ENCODE measurements at regions not wholly inside any gene's neighbourhood (a gene's known extent, or its start where the extent isn't known, plus 50 kb on each side); places are given as distances from the start of the nearest gene placed in this dataset.

GRCh38 chr5:148932355-148932935 lies 106.0 kb downstream of the ADRB2 start:
- peaks cover 6% of the 10 kb centered on the region for H3F3A ChIP-seq (ENCODE audit: insufficient read depth)
- no peaks in the 10 kb centered on the region for H4K20me1 ChIP-seq (ENCODE audit: insufficient read depth)
- H2AFZ ChIP-seq: no peak overlapping the region
- no peak overlapping the region for H3K27ac ChIP-seq
- in situ Hi-C loops (cut with MboI): no loop called here
- H3K4me2 ChIP-seq (ENCODE audit: unreplicated experiment): no peak overlapping the region
- H3K9ac ChIP-seq: no peak overlapping the region
- 55 to 58% methylated on average over 4 of the region's 4 CpGs for WGBS, 2 experiments (ENCODE audit: low coverage in 1 of 2, low lambda C conversion rate in 2 of 2, missing lambda C conversion rate in 2 of 2)
- DNase-seq: peak; percentile 31
- no peak overlapping the region for H3K4me3 ChIP-seq
- no peaks in the 10 kb centered on the region for H3K79me2 ChIP-seq (ENCODE audit: insufficient read depth)
- H3K9me3 ChIP-seq (ENCODE audit: low read depth): no peaks in the 10 kb centered on the region
- H3K9me2 ChIP-seq (ENCODE audit: insufficient read depth): no peaks in the 10 kb centered on the region
- H3K27me3 ChIP-seq (replicated peaks; ENCODE audit: insufficient read depth): no peaks in the 10 kb centered on the region; the same call in 1 of the 2 replicates
- H3K4me1 ChIP-seq (ENCODE audit: insufficient read depth): peaks cover 14% of the 10 kb centered on the region; the same call in 1 of the 2 replicates
- no peak for TF ChIP-seq EZH2 (IDR thresholded peaks at IDR 0.05; ENCODE audit: insufficient read depth, poor library complexity, severe bottlenecking)
- H3K36me3 ChIP-seq (ENCODE audit: low read depth): no peaks in the 10 kb centered on the region

GRCh38 chr5:148933903-148934432 lies 107.6 kb downstream of the ADRB2 start:
- no peak overlapping the region for H3K4me2 ChIP-seq (ENCODE audit: unreplicated experiment)
- H3K27ac ChIP-seq: no peak overlapping the region
- no peak overlapping the region for H2AFZ ChIP-seq
- H3K79me2 ChIP-seq (ENCODE audit: insufficient read depth): no peaks in the 10 kb centered on the region
- no peak overlapping the region for H3K9ac ChIP-seq
- H3K4me1 ChIP-seq (ENCODE audit: insufficient read depth): peaks cover 5% of the 10 kb centered on the region; the same call in 1 of the 2 replicates
- in situ Hi-C loops (cut with MboI): no loop called here
- H3K27me3 ChIP-seq (replicated peaks; ENCODE audit: insufficient read depth): no peaks in the 10 kb centered on the region; the same call in 1 of the 2 replicates
- no peaks in the 10 kb centered on the region for H4K20me1 ChIP-seq (ENCODE audit: insufficient read depth)
- no peaks in the 10 kb centered on the region for H3F3A ChIP-seq (ENCODE audit: insufficient read depth)
- DNase-seq: no peak
- H3K9me3 ChIP-seq (ENCODE audit: low read depth): no peaks in the 10 kb centered on the region
- no peak overlapping the region for H3K4me3 ChIP-seq
- H3K36me3 ChIP-seq (ENCODE audit: low read depth): no peaks in the 10 kb centered on the region
- TF ChIP-seq EZH2phosphoT487 (IDR thresholded peaks at IDR 0.05; ENCODE audit: insufficient read depth, low read depth): no peak
- TF ChIP-seq EZH2 (IDR thresholded peaks at IDR 0.05; ENCODE audit: insufficient read depth, poor library complexity, severe bottlenecking): no peak
- 88 to 92% methylated on average over 1 of the region's 1 CpG for WGBS, 2 experiments (ENCODE audit: low coverage in 1 of 2, low lambda C conversion rate in 2 of 2, missing lambda C conversion rate in 2 of 2)
- H3K9me2 ChIP-seq (ENCODE audit: insufficient read depth): no peaks in the 10 kb centered on the region

GRCh38 chr5:148934895-148935400 lies 108.5 kb downstream of the ADRB2 start:
- TF ChIP-seq EZH2phosphoT487 (IDR thresholded peaks at IDR 0.05; ENCODE audit: insufficient read depth, low read depth): no peak
- TF ChIP-seq EZH2 (IDR thresholded peaks at IDR 0.05; ENCODE audit: insufficient read depth, poor library complexity, severe bottlenecking): no peak
- peak; percentile 23 for DNase-seq
- H3K79me2 ChIP-seq (ENCODE audit: insufficient read depth): no peaks in the 10 kb centered on the region
- H3K4me2 ChIP-seq (ENCODE audit: unreplicated experiment): no peak overlapping the region
- no peak overlapping the region for H2AFZ ChIP-seq
- no peaks in the 10 kb centered on the region for H3K36me3 ChIP-seq (ENCODE audit: low read depth)
- no peak overlapping the region for H3K9ac ChIP-seq
- no peak overlapping the region for H3K27ac ChIP-seq
- no peaks in the 10 kb centered on the region for H4K20me1 ChIP-seq (ENCODE audit: insufficient read depth)
- no peaks in the 10 kb centered on the region for H3K9me2 ChIP-seq (ENCODE audit: insufficient read depth)
- no peaks in the 10 kb centered on the region for H3K9me3 ChIP-seq (ENCODE audit: low read depth)
- in situ Hi-C loops (cut with MboI): no loop called here
- no peaks in the 10 kb centered on the region for H3F3A ChIP-seq (ENCODE audit: insufficient read depth)
- no peaks in the 10 kb centered on the region; the same call in 1 of the 2 replicates for H3K27me3 ChIP-seq (replicated peaks; ENCODE audit: insufficient read depth)
- H3K4me3 ChIP-seq: no peak overlapping the region
- WGBS, 2 experiments (ENCODE audit: low coverage in 1 of 2, low lambda C conversion rate in 2 of 2, missing lambda C conversion rate in 2 of 2): 83 to 88% methylated on average over 2 of the region's 2 CpGs
- H3K4me1 ChIP-seq (ENCODE audit: insufficient read depth): peaks cover 5% of the 10 kb centered on the region; the same call in 1 of the 2 replicates

GRCh38 chr5:148937239-148937638 lies 110.8 kb downstream of the ADRB2 start:
- Histone ChIP-seq H2AFZ (no peak overlapping the region), H4K20me1 (ENCODE audit: insufficient read depth) (no peaks in the 10 kb centered on the region), H3K4me2 (ENCODE audit: unreplicated experiment) (no peak overlapping the region), H3F3A (ENCODE audit: insufficient read depth) (no peaks in the 10 kb centered on the region), H3K27ac (no peak overlapping the region), H3K9ac (no peak overlapping the region), H3K36me3 (ENCODE audit: low read depth) (no peaks in the 10 kb centered on the region), H3K27me3 (replicated peaks; ENCODE audit: insufficient read depth) (no peaks in the 10 kb centered on the region), H3K79me2 (ENCODE audit: insufficient read depth) (no peaks in the 10 kb centered on the region), H3K9me3 (ENCODE audit: low read depth) (no peaks in the 10 kb centered on the region), H3K4me3 (no peak overlapping the region), H3K4me1 (ENCODE audit: insufficient read depth) (peaks cover 5% of the 10 kb centered on the region; the same call in 1 of the 2 replicates), H3K9me2 (ENCODE audit: insufficient read depth) (no peaks in the 10 kb centered on the region)
- no peak for TF ChIP-seq EZH2 (IDR thresholded peaks at IDR 0.05; ENCODE audit: insufficient read depth, poor library complexity, severe bottlenecking)
- no peak for TF ChIP-seq EZH2phosphoT487 (IDR thresholded peaks at IDR 0.05; ENCODE audit: insufficient read depth, low read depth)
- in situ Hi-C loops (cut with MboI): no loop called here
- 48 to 50% methylated on average over 1 of the region's 1 CpG for WGBS, 2 experiments (ENCODE audit: low coverage in 1 of 2, low lambda C conversion rate in 2 of 2, missing lambda C conversion rate in 2 of 2)
- peak; percentile 12 for DNase-seq

Data from GM23248 (cell line).